Amniotic epithelial cell (primary cell): ENCODE measurements at regions not wholly inside any gene's neighbourhood (a gene's known extent, or its start where the extent isn't known, plus 50 kb on each side); places are given as distances from the start of the nearest gene placed in this dataset.
A peak's percentile ranks its signal among the peaks of the same experiment; 100 is the strongest.
"Not testable (repeated sequence)": the region's sequence is repeated elsewhere in the genome, so short reads cannot be mapped to it uniquely, and the experiment has no call there.

Experiments
- DNase-seq: peaks from one replicate; pipeline ENCODE4 v3.0.0-alpha.2; 2010; ENCODE audit warnings: low read depth

GRCh38 chr3:3902161-3902560 is 102.9 kb downstream of the LRRN1 start:
- DNase-seq = no peak

DNA sequence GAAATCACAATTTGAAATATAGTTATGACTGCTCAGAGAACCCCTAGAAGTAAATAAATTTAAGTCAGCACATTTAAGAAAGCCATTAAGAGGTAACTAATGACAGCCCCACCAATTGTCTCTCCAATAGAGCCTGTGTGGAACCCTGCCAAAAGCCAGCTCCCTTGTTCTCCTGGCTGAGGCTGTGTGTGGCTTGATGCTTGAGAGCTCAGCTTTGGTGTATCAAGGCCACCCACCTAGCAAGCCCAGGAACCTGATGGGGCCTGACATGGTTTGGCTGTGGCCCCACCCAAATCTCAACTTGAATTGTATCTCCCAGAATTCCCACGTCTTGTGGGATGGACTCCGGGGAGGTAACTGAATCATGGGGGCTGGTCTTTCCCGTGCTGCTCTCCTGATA is 106.9 kb downstream of the LRRN1 start:
- DNase-seq = no peak

DNA sequence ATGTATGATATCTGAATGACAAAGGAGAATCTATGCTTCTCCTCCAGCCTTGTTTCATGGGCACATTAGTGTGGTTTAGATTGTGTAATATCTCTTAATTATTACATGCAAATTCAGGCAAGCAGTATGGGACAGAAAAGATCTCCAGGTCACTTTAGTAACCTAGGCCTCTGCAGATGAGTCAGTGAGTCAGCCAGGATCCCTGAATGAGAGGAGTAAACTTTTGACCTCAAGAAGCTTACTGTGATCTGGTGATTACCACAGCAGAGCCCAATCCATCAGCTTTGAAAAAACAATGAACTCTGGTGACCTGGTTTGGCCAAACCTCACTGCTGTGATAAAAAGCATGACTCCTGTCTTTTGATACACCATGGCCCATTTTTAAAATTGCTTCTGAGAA is 107.8 kb downstream of the LRRN1 start:
- DNase-seq = no peak

GRCh38 chr3:3918763-3919162 is 119.5 kb downstream of the LRRN1 start:
- DNase-seq = no peak

- DNase-seq = no peak
Measured at GRCh38 chr3:3919316-3919715, 120.1 kb downstream of the LRRN1 start.

DNA sequence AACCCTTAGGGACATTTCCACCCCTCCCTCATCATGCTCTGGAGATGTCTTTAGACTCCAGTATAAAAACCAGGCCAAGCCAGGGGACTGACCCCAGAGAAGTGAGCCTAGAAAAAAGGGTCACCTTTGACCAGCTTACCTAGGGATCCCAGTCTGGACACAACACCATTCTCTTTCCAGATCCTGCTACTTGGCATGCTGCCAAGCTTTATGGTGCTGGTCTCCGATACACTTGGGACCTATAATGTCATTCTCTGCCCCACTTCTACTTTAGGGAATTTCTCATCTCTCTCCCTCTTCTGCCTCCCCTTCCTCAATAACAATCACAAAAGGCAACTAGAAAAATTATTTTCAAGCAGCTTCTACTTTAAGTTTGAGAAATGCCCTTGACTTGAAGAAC is 124.4 kb downstream of the LRRN1 start:
- DNase-seq = no peak

DNA sequence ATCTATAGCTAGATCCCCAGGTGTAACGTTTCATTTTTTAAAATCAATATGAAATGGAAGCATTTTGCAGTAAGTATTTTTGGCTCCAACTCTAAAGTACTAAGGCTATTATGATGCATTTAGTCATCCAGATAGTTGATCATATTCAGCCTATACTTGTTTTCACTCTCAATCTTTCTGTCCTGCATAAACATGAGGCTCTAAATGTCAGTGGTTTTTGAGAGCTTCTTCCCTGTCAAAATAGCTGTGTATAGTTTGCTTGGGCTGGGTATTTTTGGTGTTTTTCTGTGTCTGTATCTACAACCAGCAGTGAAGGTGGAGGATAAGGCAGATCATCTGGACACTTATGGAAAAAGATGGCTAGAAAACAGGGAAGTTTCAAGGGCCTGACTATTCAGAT is 128.0 kb downstream of the LRRN1 start:
- DNase-seq = no peak

DNA sequence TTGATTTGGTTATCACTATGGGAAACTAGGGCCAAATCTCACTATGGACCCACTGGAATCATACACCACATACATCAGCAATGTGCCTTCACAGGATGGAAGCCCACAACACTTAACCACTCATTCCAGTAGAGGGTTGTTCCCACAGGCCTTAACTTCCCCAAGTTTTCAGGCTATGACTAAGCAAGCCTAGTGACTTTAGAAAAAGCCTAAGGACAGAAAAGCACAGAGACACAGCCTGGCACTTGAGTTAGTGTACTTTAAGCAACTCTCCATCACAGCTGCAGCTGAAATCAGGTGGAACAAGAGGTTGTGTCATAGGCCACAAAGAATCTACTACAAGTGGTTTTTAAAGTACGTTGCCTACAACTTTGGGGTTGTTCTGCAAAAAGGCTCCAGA is 128.7 kb downstream of the LRRN1 start:
- no peak for DNase-seq

- not testable (repeated sequence) for DNase-seq
Measured at GRCh38 chr3:3941380-3941779, 142.1 kb downstream of the LRRN1 start.

DNA sequence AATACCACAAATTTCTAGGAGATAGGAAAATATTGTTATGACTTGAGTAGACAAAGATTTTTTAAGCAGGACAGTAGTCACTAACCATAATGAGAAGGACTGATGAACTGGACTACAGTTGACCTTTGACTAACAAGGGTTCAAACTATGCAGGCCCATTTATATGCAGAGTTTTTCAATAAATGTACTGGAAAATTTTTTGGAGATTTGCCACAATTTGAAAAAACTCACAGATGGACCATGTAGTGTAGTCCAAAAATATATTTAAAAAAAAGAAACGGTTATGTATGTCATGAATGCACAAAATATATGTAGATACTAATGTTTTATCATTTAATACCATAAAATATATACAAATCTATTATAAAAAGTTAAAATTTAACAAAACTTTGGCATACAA is 151.8 kb downstream of the LRRN1 start:
- no peak for DNase-seq

- no peak for DNase-seq
Measured at GRCh38 chr3:3951501-3951900, 152.3 kb downstream of the LRRN1 start.

- DNase-seq = not testable (repeated sequence)
Measured at GRCh38 chr3:3962867-3963266, 163.6 kb downstream of the LRRN1 start.

DNA sequence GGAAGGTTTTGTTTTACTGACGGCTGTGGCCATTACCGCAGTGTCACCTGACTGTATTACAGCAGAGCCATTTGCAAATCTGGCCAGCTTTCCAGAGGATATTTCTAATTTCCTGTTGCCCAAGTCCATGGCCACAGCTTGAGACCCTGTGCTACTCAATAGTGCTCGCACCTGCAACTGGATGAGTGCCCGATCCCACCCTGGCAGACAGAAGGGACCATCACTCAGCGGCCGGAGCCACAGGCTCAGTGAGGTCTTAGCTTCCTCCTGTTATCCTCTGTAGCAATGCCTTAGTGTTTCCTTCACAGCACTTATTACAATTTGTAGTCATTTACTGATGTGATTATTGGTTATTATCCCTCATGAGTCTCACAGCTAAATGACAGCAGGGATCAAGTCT is 184.8 kb downstream of the LRRN1 start:
- DNase-seq = no peak

- DNase-seq = no peak
Measured at GRCh38 chr3:3991598-3991997, 192.4 kb downstream of the LRRN1 start.

- no peak for DNase-seq
Measured at GRCh38 chr3:3992312-3992874, 193.2 kb downstream of the LRRN1 start.

- peak; percentile 0 for DNase-seq
Measured at GRCh38 chr3:3998140-3998922, 199.1 kb downstream of the LRRN1 start.

DNA sequence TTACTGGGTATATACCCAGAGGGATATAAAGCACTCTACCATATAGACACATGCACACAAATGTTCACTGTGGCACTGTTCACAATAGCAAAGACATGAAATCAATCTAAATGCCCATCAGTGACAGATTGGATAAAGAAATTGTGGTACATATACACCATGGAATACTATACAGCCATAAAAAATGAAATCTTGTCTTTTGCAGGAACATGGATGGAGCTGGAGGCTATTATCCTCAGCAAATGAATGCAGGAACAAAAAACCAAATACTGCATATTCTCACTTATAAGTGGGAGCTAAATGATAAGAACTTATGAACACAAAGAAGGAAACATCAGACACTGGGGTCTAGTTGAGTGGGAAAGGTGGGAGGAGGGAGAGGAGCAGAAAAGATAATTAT is 200.1 kb downstream of the LRRN1 start:
- DNase-seq = not testable (repeated sequence)

DNA sequence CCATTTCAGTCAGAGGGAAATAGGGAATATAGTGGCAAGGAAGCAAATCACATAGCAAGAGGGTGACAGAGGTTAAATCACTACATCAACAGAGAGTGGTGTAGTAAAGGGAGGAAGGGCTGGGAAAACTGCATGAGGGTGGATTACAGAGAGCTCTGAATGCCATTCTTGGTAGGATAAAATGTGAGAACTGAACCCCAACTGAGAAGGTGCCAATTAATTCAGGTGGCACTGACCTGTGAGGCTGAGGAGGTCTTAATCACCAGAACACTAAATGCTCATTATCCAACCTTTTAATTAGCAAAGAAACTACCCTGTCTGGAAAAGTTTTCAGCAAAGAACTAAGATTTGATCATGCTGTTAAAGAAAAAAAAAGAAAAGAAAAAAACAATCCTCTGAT is 202.7 kb downstream of the LRRN1 start:
- DNase-seq = no peak

- DNase-seq = no peak
Measured at GRCh38 chr3:4006288-4006687, 207.1 kb downstream of the LRRN1 start.

- DNase-seq = no peak
Measured at GRCh38 chr3:4008205-4008604, 209.0 kb downstream of the LRRN1 start.

DNA sequence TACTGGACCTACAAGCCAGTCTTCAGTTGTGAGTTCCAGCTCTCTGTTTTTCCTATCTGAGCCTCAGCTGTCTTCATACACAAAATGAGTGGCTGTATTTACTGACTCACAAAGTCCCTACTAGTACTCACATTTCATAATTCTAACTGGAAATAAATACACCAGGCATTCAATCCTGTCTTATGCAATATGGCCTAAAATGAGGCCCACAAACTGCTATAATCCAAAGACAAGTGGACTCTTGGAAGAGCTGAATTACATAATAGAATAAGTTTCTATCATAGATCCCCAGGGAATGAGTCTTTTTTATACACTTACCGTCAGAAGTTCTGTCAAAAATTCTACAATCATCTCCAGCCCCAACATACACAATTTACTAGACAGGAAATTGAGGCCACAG is 211.9 kb downstream of the LRRN1 start:
- no peak for DNase-seq

GRCh38 chr3:4015426-4015825 is 216.2 kb downstream of the LRRN1 start:
- DNase-seq = no peak

DNA sequence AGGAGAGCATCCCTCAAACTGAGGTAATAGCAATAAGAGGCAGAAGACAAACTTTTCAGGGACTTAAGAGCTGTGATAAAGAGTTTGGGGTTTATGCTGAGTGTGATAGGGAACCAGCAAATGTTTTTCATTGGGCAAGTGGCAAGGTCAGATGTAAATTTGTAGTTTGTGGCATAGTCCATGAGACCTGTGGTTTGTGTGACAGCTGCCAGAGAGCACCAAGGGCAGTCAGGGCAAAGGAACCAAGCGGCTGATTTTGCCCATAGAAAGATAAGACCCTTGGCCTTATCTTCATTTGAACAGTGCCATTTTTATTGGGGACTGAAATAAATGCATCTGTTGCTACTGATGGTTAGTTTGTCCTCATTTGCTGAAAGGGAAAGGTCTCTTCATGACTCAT is 220.3 kb downstream of the LRRN1 start:
- no peak for DNase-seq

DNA sequence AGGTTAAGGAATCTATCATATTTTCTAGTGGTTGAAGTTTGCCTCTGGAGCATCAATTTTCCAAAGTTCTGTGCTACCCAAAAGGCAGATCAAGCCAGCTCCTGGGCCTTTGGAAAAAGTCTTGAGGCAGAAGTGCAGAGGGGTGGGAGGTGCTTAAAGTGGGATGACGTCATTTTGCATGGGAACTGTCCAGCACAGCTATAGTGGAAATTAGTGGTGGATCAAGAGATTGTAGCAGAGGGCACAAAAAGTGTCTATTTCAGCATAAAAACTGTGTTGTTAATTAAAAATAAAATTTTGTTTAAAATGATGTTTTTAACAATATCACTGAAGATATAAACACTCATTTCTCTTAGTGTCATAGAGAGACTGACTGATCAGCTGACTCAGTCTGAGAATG is 221.9 kb downstream of the LRRN1 start:
- no peak for DNase-seq
